HG03439 (cell line): ENCODE measurements at regions not wholly inside any gene's neighbourhood (a gene's known extent, or its start where the extent isn't known, plus 50 kb on each side); places are given as distances from the start of the nearest gene placed in this dataset.
"Not testable (repeated sequence)": the region's sequence is repeated elsewhere in the genome, so short reads cannot be mapped to it uniquely, and the experiment has no call there.

ENCODE experiments used
- ATAC-seq: cut with Tn5 transposase; IDR thresholded peaks from one replicate; pipeline ENCODE4 v1.9.1; 2021; ENCODE audit warnings: mild to moderate bottlenecking, moderate library complexity; ENCODE audit not compliant: unreplicated experiment

GRCh38 chr3:31314258-31314657 is 218.5 kb upstream of the STT3B start:
- no peak for ATAC-seq

DNA sequence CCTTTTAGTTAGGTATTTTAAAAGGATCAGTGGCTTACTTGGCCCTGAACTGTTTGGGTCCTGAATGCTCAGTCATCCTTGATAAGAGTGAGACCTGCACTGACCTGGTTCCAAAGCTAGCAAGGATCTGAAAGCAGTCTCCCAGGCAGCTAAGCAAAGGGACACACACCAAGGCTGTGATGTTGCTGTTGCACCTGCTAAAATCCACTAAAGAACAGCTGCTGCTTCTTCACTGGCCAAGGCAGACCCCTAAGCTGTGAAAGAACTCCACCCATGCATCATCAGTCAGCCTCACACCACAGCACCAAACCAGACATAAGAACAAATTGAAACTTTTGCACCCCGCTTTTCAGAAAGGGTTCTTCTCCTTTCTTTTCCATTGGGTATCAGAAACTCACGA is 213.4 kb upstream of the STT3B start:
- ATAC-seq, result no peak

GRCh38 chr3:31321620-31322019 is 211.1 kb upstream of the STT3B start:
- no peak for ATAC-seq

DNA sequence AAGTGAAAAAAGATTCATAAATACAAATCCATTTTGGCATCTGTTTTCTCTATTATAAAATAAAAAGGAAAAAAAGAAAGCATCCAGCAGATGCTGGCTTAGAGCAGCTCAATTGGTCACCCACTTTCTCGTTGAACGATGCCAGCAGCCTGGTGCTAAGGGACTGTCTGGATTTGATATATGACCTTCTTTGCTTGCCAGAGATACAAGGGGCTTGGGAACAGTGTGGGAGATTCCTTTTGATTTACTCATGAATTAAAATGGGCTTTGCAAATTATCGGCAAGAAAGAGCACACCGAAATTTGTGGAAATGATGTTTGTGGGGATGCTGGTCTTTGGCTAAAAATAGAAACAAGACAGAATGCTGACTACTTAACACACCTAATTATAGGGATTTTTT is 210.3 kb upstream of the STT3B start:
- no peak for ATAC-seq

DNA sequence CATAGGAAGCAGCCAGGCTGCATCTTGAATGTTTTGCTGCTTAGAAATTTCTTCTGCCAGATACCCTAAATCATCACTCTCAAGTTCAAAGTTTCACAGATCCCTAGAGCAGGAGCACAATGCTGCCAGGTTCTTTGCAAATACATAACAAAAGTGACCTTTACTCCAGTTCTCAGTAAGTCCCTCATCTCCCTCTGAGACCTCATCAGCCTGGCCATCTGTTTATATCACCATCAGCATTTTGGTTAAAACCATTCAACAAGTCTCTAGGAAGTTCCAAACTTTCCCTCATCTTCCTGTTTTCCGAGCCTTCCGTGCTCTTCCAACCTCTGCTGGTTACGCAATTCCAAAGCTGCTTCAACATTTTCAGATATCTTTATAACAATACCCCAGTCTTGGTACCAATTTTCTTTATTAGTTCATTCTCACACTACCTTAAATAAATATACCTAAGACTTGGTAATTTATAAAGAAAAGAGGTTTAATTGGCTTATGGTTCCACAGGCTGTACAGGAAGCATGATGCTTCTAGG is 204.8 kb upstream of the STT3B start:
- not testable (repeated sequence) for ATAC-seq

- no peak for ATAC-seq
Measured at GRCh38 chr3:31331278-31331677, 201.4 kb upstream of the STT3B start.

- no peak for ATAC-seq
Measured at GRCh38 chr3:31341130-31341529, 191.6 kb upstream of the STT3B start.

DNA sequence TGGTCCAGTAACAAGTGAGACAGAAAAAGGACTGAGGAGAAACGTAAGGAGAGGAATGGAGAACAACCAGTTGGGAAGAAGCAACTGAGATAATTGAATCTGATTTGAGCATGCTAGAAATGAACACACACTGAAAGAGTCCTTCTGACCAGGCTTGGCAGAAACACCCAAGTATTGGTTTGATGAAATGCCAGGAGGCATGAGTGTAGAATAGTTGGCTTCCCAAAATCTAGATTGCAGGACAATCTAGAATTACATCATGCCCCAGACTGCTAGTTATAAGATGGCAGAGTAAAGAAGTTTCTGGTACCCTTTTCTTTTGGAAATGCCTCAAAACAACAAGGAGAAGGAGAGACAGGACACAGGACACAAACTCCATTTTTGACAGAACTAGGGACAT is 189.7 kb upstream of the STT3B start:
- ATAC-seq, result no peak

DNA sequence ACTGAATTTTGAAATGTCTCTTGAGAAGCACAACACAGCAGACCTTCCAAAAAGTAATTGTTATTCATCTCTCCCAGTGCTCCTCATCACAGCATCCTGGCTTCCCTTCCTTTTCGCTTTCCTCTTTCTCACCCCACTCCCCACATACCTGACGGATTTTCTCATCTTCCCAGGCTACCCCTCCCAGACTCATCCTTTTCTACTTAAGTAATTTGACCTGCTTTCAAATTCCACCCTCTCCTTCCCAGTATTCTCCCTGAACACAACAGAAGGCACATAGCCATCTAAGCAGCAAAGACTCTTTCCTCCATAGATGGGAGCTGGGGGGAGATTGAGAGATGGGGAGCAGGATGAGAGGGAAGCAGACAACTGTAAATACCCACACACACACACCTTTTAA is 187.1 kb upstream of the STT3B start:
- no peak for ATAC-seq

DNA sequence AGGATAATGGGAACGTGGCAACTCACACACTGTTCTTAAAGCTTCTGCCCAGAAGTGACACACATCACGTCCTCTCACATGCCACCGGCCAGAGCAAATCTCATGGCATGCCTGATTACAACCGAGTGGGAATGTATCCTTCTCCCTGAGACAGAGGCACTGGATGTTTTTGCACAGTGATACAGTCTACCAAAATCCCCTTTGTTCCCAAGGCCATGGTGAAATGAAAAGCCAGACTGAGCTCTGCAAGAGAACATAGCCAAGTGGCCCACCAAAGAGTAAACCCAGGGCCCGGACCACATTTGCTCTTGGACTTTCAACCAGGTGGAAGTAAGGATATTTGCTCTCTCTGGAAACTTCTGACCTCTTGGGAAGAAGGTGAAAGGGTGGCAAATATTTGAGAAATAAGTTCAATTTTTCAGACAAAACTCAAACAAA is 186.2 kb upstream of the STT3B start:
- no peak for ATAC-seq

DNA sequence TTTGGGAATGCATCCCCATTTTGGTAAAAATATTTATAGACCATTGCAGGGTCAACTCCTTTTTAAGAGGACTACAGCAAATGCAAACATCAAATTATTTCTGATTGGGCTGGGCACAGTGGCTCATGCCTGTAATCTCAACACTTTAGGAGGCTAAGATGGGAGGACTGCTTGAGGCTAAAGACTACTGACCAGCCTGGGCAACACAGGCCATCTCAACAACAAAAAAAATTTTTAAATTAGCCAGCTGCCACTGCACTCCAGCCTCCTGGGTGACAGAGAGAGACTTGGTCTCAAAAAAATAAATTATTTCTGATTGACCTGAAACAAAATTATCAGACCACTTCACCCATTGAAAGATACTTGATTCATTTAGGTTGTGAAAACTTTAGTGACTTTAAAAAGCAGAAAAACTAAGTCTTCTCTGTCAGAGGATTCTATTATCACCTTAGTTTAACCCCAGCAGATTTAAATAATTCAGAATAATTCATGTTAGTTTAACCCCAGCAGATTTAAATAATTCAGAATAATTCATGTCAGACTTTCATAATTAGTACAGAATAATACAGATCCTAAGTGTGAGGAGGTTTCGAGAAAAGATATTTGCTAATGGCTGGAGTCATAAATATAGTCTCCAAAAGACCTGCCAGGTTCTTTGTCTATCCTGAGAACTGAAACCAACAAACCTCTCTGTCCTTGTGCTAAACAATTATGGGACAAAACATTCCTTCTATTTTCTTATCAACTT is 183.6 kb upstream of the STT3B start:
- ATAC-seq, result no peak

- no peak for ATAC-seq
Measured at GRCh38 chr3:31350307-31350706, 182.4 kb upstream of the STT3B start.

DNA sequence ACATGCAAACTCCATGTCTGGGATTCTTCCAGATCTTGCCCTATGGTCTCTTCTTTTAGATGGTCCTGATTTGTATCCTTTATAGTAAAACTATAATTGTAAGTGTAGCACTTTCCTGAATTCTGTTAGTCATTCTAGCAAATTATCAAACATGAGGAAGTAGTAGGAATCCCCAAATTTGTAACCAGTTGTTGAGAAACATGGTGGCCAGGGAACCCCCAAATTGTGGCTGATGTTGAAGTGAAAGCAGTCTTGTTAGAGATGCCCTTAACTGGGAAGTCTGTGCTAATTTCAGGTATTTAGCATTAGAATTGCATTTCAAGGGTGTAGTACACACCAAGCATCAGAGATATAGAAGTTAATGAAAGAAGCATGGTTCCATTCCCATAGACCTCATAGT is 180.4 kb upstream of the STT3B start:
- no peak for ATAC-seq

- ATAC-seq, result no peak
Measured at GRCh38 chr3:31353166-31353565, 179.6 kb upstream of the STT3B start.

- ATAC-seq, result no peak
Measured at GRCh38 chr3:31354373-31354772, 178.4 kb upstream of the STT3B start.

DNA sequence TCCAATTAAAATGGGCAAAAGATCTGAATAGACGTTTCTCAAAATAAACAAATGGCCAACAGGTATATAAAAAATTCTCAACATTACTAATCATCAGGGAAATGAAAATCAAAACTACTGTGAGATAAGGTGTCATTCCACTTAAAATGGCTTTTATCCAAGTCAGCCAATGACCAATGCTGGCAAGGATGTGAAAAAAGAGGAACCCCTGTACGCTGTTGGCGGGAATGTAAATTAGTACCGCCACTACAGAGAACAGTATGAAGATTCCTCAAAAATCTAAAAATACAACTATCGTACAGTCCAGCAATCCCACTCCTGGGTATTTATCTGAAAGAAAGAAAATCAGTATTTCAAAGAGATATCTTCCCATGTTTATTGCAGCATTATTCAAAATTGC is 176.9 kb upstream of the STT3B start:
- no peak for ATAC-seq

GRCh38 chr3:31356941-31357340 is 175.8 kb upstream of the STT3B start:
- no peak for ATAC-seq

DNA sequence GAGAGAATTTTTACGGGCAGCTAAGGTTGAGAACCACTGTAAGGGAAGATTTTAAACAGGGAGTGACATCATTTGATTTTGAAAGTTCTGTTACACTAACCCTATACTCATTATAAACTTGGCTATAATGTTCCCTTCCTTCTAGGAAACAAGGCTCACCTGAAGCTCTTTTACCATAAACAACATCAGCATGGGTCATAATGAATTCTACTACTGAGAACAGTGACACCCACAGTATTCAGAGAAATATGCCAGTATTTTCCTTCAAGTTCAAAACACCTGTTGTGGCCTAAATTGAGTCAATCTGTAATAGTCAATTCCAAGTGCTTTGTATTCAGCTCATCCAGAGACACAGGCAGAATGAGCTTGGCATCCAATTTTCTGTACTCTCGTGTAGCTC is 175.3 kb upstream of the STT3B start:
- no peak for ATAC-seq

- no peak for ATAC-seq
Measured at GRCh38 chr3:31358473-31359070, 174.2 kb upstream of the STT3B start.

GRCh38 chr3:31361371-31362273 is 171.1 kb upstream of the STT3B start:
- ATAC-seq, result no peak

GRCh38 chr3:31364188-31364587 is 168.5 kb upstream of the STT3B start:
- no peak for ATAC-seq

- ATAC-seq, result no peak
Measured at GRCh38 chr3:31364711-31365110, 168.0 kb upstream of the STT3B start.
